ENCODE measurements at regions not wholly inside any gene's neighbourhood (a gene's known extent, or its start where the extent isn't known, plus 50 kb on each side); places are given as distances from the start of the nearest gene placed in this dataset.

DNA sequence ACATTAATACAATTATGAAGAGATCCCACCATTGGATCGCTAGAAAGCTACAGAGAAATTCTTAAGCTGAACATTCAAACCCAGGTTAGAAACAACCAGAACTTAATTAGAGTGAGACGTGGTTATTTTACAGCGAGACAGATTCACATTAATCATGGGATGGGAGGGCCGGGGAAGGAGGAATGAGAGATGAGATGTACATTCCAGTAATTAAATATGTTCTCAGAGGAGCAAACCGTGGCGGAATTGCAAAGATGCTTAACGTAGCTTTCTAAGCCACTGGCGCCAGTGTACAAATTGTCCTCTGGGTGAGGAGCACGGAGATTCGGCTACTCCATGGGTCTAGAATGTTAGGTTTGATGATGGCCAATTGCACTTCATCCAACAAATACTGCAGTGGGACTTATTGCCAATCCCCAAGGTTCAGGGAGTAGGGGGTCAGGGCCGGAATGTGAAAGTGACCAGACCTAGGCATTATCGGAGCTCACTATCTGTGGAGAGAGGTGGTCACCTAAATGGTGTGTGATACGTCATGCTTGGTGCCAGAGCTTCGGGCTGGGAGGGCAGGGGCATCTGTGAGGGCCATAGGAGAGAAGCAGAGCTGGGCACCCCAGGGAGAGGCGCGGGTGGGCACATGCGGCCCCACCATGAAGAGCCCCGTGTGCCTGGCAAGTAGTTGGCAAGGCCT is 114.7 kb downstream of the EDN3 start:
- no peak overlapping the region for H2AFZ ChIP-seq (ENCODE audit: low read depth, low read length, severe bottlenecking)
- no peak overlapping the region for H3K9ac ChIP-seq (ENCODE audit: low read length)
- H3K27ac ChIP-seq (ENCODE audit: low read depth, low read length), result no peak overlapping the region
- no peaks in the 10 kb centered on the region for H3K9me3 ChIP-seq (ENCODE audit: insufficient read depth, low read length)
- no peaks in the 10 kb centered on the region for H3K36me3 ChIP-seq (ENCODE audit: low read length)
- H3K79me2 ChIP-seq (ENCODE audit: insufficient read depth, low read length), result no peaks in the 10 kb centered on the region
- no peaks in the 10 kb centered on the region for H3F3A ChIP-seq (ENCODE audit: insufficient read depth)
- no peaks in the 10 kb centered on the region for H4K20me1 ChIP-seq (ENCODE audit: low read depth, low read length)
- H3K9me2 ChIP-seq (replicated peaks; ENCODE audit: insufficient read depth, low read length), result no peaks in the 10 kb centered on the region
- no peak overlapping the region for H3K4me2 ChIP-seq (ENCODE audit: low read depth, low read length, poor library complexity, severe bottlenecking)
- H3K27me3 ChIP-seq (ENCODE audit: low read length), result no peaks in the 10 kb centered on the region
- TF ChIP-seq CTCF (IDR thresholded peaks at IDR 0.05; ENCODE audit: insufficient read depth, low read length, poor library complexity, severe bottlenecking) (no peak), EZH2phosphoT487 (conservative IDR thresholded peaks at IDR 0.05; ENCODE audit: low read length) (no peak)
- H3K4me3 ChIP-seq (ENCODE audit: insufficient read depth, low read length, poor library complexity, severe bottlenecking), result no peak overlapping the region

DNA sequence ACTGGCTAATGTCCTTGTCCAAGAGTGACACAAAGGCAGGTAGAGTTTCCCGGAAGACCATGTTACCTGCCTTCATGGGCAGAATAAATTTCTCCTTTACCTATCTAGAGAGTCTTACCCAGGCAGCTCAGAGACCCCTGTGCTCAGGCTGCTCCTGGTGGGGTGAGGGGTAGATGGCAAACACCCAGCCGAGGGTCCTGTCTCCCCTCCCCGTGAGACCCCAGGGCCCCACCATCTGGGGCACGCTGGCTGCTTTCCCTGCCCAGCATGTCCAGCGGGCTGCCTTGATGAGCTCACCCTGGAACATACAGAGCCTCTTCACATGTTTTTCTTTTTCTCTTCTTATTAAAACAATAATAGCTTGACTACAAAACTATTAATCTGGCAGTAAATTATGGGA is 116.5 kb downstream of the EDN3 start:
- H3K36me3 ChIP-seq (ENCODE audit: low read length), result no peaks in the 10 kb centered on the region
- H4K20me1 ChIP-seq (ENCODE audit: low read depth, low read length), result no peaks in the 10 kb centered on the region
- H3K79me2 ChIP-seq (ENCODE audit: insufficient read depth, low read length), result no peaks in the 10 kb centered on the region
- TF ChIP-seq CTCF (IDR thresholded peaks at IDR 0.05; ENCODE audit: insufficient read depth, low read length, poor library complexity, severe bottlenecking), result no peak
- TF ChIP-seq EZH2phosphoT487 (conservative IDR thresholded peaks at IDR 0.05; ENCODE audit: low read length), result no peak
- no peaks in the 10 kb centered on the region for H3K27me3 ChIP-seq (ENCODE audit: low read length)
- no peak overlapping the region for H3K9ac ChIP-seq (ENCODE audit: low read length)
- H3K27ac ChIP-seq (ENCODE audit: low read depth, low read length), result no peak overlapping the region
- H3K9me2 ChIP-seq (replicated peaks; ENCODE audit: insufficient read depth, low read length), result no peaks in the 10 kb centered on the region
- H3K9me3 ChIP-seq (ENCODE audit: insufficient read depth, low read length), result no peaks in the 10 kb centered on the region
- no peak overlapping the region for H2AFZ ChIP-seq (ENCODE audit: low read depth, low read length, severe bottlenecking)
- H3K4me2 ChIP-seq (ENCODE audit: low read depth, low read length, poor library complexity, severe bottlenecking), result no peak overlapping the region
- no peak overlapping the region for H3K4me3 ChIP-seq (ENCODE audit: insufficient read depth, low read length, poor library complexity, severe bottlenecking)
- no peaks in the 10 kb centered on the region for H3F3A ChIP-seq (ENCODE audit: insufficient read depth)

DNA sequence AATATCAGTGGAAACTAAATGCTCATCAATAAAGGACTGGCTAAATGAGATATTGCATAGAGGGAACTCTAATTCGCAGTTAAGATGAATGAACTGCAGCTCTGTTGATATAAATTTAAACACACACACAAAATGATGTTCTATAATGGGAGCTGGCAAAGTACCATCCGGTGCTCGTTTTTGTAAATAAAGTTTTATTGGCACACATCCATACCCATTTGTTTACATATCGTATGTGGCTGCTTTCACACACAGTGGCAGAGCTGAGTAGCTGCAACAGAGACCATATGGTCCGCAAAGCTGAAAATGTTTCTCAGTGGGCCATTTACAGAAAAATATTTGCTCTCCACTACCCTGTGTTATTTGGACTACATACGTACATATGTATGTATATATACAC is 120.7 kb downstream of the EDN3 start:
- H3K4me2 ChIP-seq (ENCODE audit: low read depth, low read length, poor library complexity, severe bottlenecking), result no peak overlapping the region
- TF ChIP-seq EZH2phosphoT487 (conservative IDR thresholded peaks at IDR 0.05; ENCODE audit: low read length) (no peak), CTCF (IDR thresholded peaks at IDR 0.05; ENCODE audit: insufficient read depth, low read length, poor library complexity, severe bottlenecking) (no peak)

More for the DNA sequence above, 120.7 kb downstream of the EDN3 start:
- H2AFZ ChIP-seq (ENCODE audit: low read depth, low read length, severe bottlenecking), result no peak overlapping the region
- no peaks in the 10 kb centered on the region for H3F3A ChIP-seq (ENCODE audit: insufficient read depth)
- H3K9me3 ChIP-seq (ENCODE audit: insufficient read depth, low read length), result no peaks in the 10 kb centered on the region
- H3K27ac ChIP-seq (ENCODE audit: low read depth, low read length), result no peak overlapping the region
- no peak overlapping the region for H3K9ac ChIP-seq (ENCODE audit: low read length)
- H3K27me3 ChIP-seq (ENCODE audit: low read length), result no peaks in the 10 kb centered on the region
- H3K4me3 ChIP-seq (ENCODE audit: insufficient read depth, low read length, poor library complexity, severe bottlenecking), result no peak overlapping the region
- H3K9me2 ChIP-seq (replicated peaks; ENCODE audit: insufficient read depth, low read length), result no peaks in the 10 kb centered on the region
- H3K79me2 ChIP-seq (ENCODE audit: insufficient read depth, low read length), result no peaks in the 10 kb centered on the region
- H3K36me3 ChIP-seq (ENCODE audit: low read length), result no peaks in the 10 kb centered on the region
- no peaks in the 10 kb centered on the region for H4K20me1 ChIP-seq (ENCODE audit: low read depth, low read length)

Measured in SU-DHL-6 (cell line).